Endothelial cell (in vitro differentiated cells): ENCODE measurements at regions not wholly inside any gene's neighbourhood (a gene's known extent, or its start where the extent isn't known, plus 50 kb on each side); places are given as distances from the start of the nearest gene placed in this dataset.
"Not testable (repeated sequence)": the region's sequence is repeated elsewhere in the genome, so short reads cannot be mapped to it uniquely, and the experiment has no call there.

Source experiments
- DNase-seq: peaks from one replicate; pipeline ENCODE4 v3.0.0; 2021; ENCODE audit warnings: low spot score
- H3K27ac Mint-ChIP-seq: one replicate; pipeline ENCODE4 v1.8.0; 2021; ENCODE audit warnings: mixed read lengths, inconsistent platforms; ENCODE audit not compliant: unreplicated experiment
- H3K27me3 Mint-ChIP-seq: one replicate; pipeline ENCODE4 v1.8.0; 2021; ENCODE audit warnings: mild to moderate bottlenecking, moderate library complexity, mixed read lengths, inconsistent platforms; ENCODE audit not compliant: unreplicated experiment
- H3K36me3 Mint-ChIP-seq: one replicate; pipeline ENCODE4 v1.8.0; 2021; ENCODE audit warnings: mild to moderate bottlenecking, low read depth, mixed read lengths, inconsistent platforms; ENCODE audit not compliant: unreplicated experiment
- H3K4me1 Mint-ChIP-seq: one replicate; pipeline ENCODE4 v1.8.0; 2021; ENCODE audit warnings: mild to moderate bottlenecking, mixed read lengths, inconsistent platforms; ENCODE audit not compliant: unreplicated experiment
- H3K4me3 Mint-ChIP-seq: one replicate; pipeline ENCODE4 v1.8.0; 2021; ENCODE audit warnings: mild to moderate bottlenecking, mixed read lengths, inconsistent platforms; ENCODE audit not compliant: unreplicated experiment
- H3K9me3 Mint-ChIP-seq: one replicate; pipeline ENCODE4 v1.8.0; 2021; ENCODE audit warnings: mixed read lengths, inconsistent platforms; ENCODE audit not compliant: unreplicated experiment
- CTCF ChIP-seq: fragments of 200-600 bp; sonication (generic); IDR thresholded peaks from one replicate; pipeline ENCODE4 v1.5.0; 2021; ENCODE audit warnings: antibody characterized with exemption; ENCODE audit not compliant: unreplicated experiment

- DNase-seq: no peak
- Mint-ChIP-seq H3K27me3 (peaks cover 1% of the 10 kb centered on the region), H3K4me1 (no peaks in the 10 kb centered on the region), H3K9me3 (no peaks in the 10 kb centered on the region), H3K27ac (no peak overlapping the region), H3K36me3 (no peaks in the 10 kb centered on the region), H3K4me3 (no peak overlapping the region)
- no peak for TF ChIP-seq CTCF
Measured at GRCh38 chr15:96645796-96646195, 315.3 kb downstream of the NR2F2 start.

- H3K27me3 Mint-ChIP-seq: peaks cover 3% of the 10 kb centered on the region
- TF ChIP-seq CTCF: no peak
- no peak overlapping the region for H3K4me3 Mint-ChIP-seq
- H3K4me1 Mint-ChIP-seq: no peaks in the 10 kb centered on the region
- H3K9me3 Mint-ChIP-seq: no peaks in the 10 kb centered on the region
- no peaks in the 10 kb centered on the region for H3K36me3 Mint-ChIP-seq
- H3K27ac Mint-ChIP-seq: no peak overlapping the region
- DNase-seq: no peak
Measured at GRCh38 chr15:96648866-96649265, 318.4 kb downstream of the NR2F2 start.

GRCh38 chr15:96657096-96657495, 326.6 kb downstream of the NR2F2 start:
- Mint-ChIP-seq H3K27me3 (peaks cover 2% of the 10 kb centered on the region), H3K9me3 (no peaks in the 10 kb centered on the region), H3K4me1 (no peaks in the 10 kb centered on the region), H3K27ac (no peak overlapping the region), H3K4me3 (no peak overlapping the region), H3K36me3 (no peaks in the 10 kb centered on the region)
- TF ChIP-seq CTCF: peak; percentile 55
- no peak for DNase-seq

- not testable (repeated sequence) for H3K27ac Mint-ChIP-seq, H3K36me3 Mint-ChIP-seq, H3K9me3 Mint-ChIP-seq, H3K4me3 Mint-ChIP-seq, H3K4me1 Mint-ChIP-seq, DNase-seq, H3K27me3 Mint-ChIP-seq
Measured at GRCh38 chr15:96666979-96667378, 336.5 kb downstream of the NR2F2 start.

GRCh38 chr15:96670389-96670788, 339.9 kb downstream of the NR2F2 start:
- no peak for DNase-seq
- H3K9me3 Mint-ChIP-seq: no peaks in the 10 kb centered on the region
- H3K27ac Mint-ChIP-seq: no peak overlapping the region
- no peak overlapping the region for H3K4me3 Mint-ChIP-seq
- no peaks in the 10 kb centered on the region for H3K4me1 Mint-ChIP-seq
- H3K36me3 Mint-ChIP-seq: no peaks in the 10 kb centered on the region
- H3K27me3 Mint-ChIP-seq: peaks cover 2% of the 10 kb centered on the region
- no peak for TF ChIP-seq CTCF

GRCh38 chr15:96672629-96673028, 342.1 kb downstream of the NR2F2 start:
- no peaks in the 10 kb centered on the region for H3K4me1 Mint-ChIP-seq
- H3K27me3 Mint-ChIP-seq: no peaks in the 10 kb centered on the region
- H3K9me3 Mint-ChIP-seq: no peaks in the 10 kb centered on the region
- H3K4me3 Mint-ChIP-seq: no peak overlapping the region
- TF ChIP-seq CTCF: no peak
- no peaks in the 10 kb centered on the region for H3K36me3 Mint-ChIP-seq
- H3K27ac Mint-ChIP-seq: no peak overlapping the region
- no peak for DNase-seq
